ENCODE measurements at regions not wholly inside any gene's neighbourhood (a gene's known extent, or its start where the extent isn't known, plus 50 kb on each side); places are given as distances from the start of the nearest gene placed in this dataset.
A peak's percentile ranks its signal among the peaks of the same experiment; 100 is the strongest.
"Not testable (repeated sequence)": the region's sequence is repeated elsewhere in the genome, so short reads cannot be mapped to it uniquely, and the experiment has no call there.

DNA sequence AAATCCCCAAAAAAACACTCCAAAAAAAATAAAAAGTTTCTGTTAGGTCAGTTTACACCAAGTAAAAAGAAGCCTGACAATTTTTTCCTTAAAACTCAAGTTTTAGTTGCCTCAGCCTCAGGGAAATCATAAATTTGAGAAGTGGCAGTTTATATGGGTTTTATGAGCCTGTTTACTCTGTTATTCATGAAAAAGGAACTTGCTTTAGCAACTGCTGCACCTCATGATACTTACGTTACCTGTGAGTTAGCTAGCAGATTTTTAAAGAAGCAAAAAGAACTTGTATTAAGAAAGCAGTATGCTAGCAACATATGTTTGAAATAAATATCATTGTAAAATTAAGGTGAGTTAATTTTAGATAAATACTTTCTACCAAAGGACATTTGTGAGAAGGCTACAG is 1264.5 kb upstream of the PHF14 start:
- DNase-seq (ENCODE audit: low spot score): no peak
- Mint-ChIP-seq H3K27me3 (no peaks in the 10 kb centered on the region), H3K4me1 (ENCODE audit: low read depth in 2 of 2) (no peaks in the 10 kb centered on the region), H3K4me3 (no peak overlapping the region), H3K27ac (no peak overlapping the region), H3K9me3 (peaks cover 4% of the 10 kb centered on the region), H3K36me3 (peaks cover 1% of the 10 kb centered on the region)
- ATAC-seq: no peak

GRCh38 chr7:9711259-9711918 is 1262.3 kb upstream of the PHF14 start:
- Mint-ChIP-seq H3K27me3 (no peaks in the 10 kb centered on the region), H3K4me3 (no peak overlapping the region), H3K4me1 (ENCODE audit: low read depth in 2 of 2) (no peaks in the 10 kb centered on the region), H3K36me3 (peaks cover 6% of the 10 kb centered on the region), H3K27ac (no peak overlapping the region), H3K9me3 (peaks cover 9% of the 10 kb centered on the region)
- no peak for ATAC-seq
- DNase-seq (ENCODE audit: low spot score): no peak

DNA sequence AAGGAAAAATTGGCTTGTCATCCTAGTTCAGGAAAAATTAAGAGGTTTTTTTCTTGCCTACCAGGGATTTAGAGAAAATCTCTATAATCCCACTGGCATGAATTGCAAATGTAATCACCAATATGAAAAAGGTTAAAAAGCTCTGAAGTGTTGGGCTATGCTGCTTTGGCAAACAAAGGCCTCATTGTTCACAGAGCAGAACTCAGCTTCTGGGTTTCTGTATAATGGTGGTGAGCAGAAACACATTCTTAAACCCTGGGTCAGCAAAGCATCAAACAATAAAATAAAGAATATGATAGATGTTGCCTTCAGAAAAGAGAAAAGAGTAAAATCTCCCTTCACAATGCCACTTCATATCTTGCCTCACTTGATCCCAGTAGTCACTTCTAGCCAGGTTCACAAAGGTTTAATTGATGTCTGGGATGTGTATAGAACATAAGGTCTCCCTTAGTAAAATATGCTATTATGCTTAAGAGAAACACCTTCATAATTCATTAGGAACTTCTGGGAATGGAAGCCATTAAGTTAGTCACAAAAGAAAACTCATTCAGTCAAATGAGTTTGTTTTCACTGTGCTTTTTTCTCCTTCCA is 1255.5 kb upstream of the PHF14 start:
- Mint-ChIP-seq H3K9me3 (peaks cover 10% of the 10 kb centered on the region), H3K4me1 (ENCODE audit: low read depth in 2 of 2) (no peaks in the 10 kb centered on the region), H3K36me3 (peaks cover 6% of the 10 kb centered on the region), H3K27me3 (no peaks in the 10 kb centered on the region), H3K27ac (no peak overlapping the region), H3K4me3 (no peak overlapping the region)
- DNase-seq (ENCODE audit: low spot score) (no peak), ATAC-seq (no peak)

- peaks cover 4% of the 10 kb centered on the region for H3K36me3 Mint-ChIP-seq
- no peak overlapping the region for H3K27ac Mint-ChIP-seq
Observed at GRCh38 chr7:9719303-9719702, 1254.4 kb upstream of the PHF14 start.

GRCh38 chr7:9719721-9720120 is 1254.0 kb upstream of the PHF14 start:
- Mint-ChIP-seq H3K4me3 (no peak overlapping the region), H3K9me3 (peaks cover 11% of the 10 kb centered on the region), H3K4me1 (ENCODE audit: low read depth in 2 of 2) (no peaks in the 10 kb centered on the region), H3K27ac (no peak overlapping the region), H3K36me3 (no peaks in the 10 kb centered on the region), H3K27me3 (no peaks in the 10 kb centered on the region)
- ATAC-seq: no peak
- no peak for DNase-seq (ENCODE audit: low spot score)

More at GRCh38 chr7:9719303-9719702, 1254.4 kb upstream of the PHF14 start:
- Mint-ChIP-seq H3K4me3 (no peak overlapping the region), H3K27me3 (no peaks in the 10 kb centered on the region), H3K4me1 (ENCODE audit: low read depth in 2 of 2) (no peaks in the 10 kb centered on the region), H3K9me3 (peaks cover 10% of the 10 kb centered on the region)
- ATAC-seq (no peak), DNase-seq (ENCODE audit: low spot score) (no peak)

DNA sequence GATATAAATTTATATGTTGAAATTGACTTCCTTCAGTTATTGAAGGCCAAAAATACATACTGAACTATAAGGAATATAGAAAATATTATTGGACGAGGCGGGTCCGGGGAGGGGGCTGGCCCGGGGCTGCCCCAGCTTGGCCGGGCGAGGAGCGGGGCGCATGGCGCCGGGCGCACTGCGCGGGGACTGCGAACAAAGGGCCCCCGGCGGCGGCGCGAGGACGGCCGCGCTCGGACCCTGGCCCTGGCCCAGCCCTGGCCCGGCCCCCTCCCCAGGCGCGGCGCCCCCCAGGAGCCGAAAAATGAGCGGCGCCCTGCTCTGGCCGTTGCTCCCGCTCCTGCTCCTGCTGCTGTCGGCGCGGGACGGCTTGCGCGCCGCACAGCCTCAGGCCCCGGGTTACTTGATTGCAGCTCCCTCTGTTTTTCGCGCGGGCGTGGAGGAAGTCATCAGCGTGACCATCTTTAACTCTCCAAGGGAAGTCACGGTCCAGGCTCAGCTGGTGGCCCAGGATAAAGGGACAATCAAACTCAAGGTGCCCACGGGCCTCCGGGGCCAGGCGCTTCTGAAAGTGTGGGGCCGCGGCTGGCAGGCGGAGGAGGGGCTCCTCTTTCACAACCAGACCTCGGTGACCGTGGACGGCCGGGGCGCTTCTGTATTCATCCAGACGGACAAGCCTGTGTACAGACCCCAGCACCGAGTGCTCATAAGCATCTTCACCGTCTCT is 1247.6 kb upstream of the PHF14 start:
- not testable (repeated sequence) for H3K4me1 Mint-ChIP-seq (ENCODE audit: low read depth in 2 of 2); DNase-seq (ENCODE audit: low spot score); H3K36me3 Mint-ChIP-seq; H3K27me3 Mint-ChIP-seq; H3K4me3 Mint-ChIP-seq; ATAC-seq; H3K9me3 Mint-ChIP-seq; H3K27ac Mint-ChIP-seq

GRCh38 chr7:9726811-9727210 is 1246.9 kb upstream of the PHF14 start:
- not testable (repeated sequence) for DNase-seq (ENCODE audit: low spot score); H3K4me1 Mint-ChIP-seq (ENCODE audit: low read depth in 2 of 2); ATAC-seq

GRCh38 chr7:9727467-9727869 is 1246.2 kb upstream of the PHF14 start:
- not testable (repeated sequence) for H3K27me3 Mint-ChIP-seq; H3K36me3 Mint-ChIP-seq; H3K4me1 Mint-ChIP-seq (ENCODE audit: low read depth in 2 of 2); H3K4me3 Mint-ChIP-seq; H3K27ac Mint-ChIP-seq; DNase-seq (ENCODE audit: low spot score)
- peak in 1 of 2 donors; percentile 17 for ATAC-seq
- peaks cover 14% of the 10 kb centered on the region for H3K9me3 Mint-ChIP-seq

More at GRCh38 chr7:9726811-9727210, 1246.9 kb upstream of the PHF14 start:
- not testable (repeated sequence) for H3K4me3 Mint-ChIP-seq, H3K27ac Mint-ChIP-seq, H3K36me3 Mint-ChIP-seq, H3K27me3 Mint-ChIP-seq
- H3K9me3 Mint-ChIP-seq: peaks cover 12% of the 10 kb centered on the region

DNA sequence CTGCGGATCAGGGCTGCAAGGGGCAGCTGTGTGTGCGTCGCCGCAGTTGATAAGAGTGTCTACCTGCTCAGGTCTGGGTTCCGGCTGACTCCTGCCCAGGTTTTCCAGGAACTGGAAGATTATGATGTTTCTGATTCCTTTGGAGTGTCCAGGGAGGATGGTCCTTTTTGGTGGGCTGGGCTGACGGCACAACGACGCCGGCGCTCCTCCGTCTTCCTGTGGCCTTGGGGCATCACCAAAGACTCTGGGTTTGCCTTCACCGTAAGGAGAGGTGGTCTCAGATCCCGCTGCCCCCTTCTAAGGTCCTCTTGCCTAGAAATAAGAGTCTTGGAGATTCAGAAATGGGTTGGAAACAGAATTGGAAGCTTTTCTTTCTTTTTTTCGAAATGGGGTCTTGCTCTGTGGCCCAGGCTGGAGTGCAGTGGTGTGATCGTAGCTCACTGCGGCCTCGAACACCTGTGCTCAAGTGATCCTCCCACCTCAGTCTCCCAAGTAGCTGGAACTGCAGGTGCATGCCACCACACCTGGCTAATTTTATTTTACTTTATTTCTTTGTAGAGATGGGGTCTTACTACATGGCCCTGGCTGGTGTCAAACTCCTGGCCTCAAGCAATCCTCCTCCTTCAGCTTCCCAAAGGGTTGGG is 1245.5 kb upstream of the PHF14 start:
- not testable (repeated sequence) for ATAC-seq; H3K4me3 Mint-ChIP-seq; H3K27ac Mint-ChIP-seq; DNase-seq (ENCODE audit: low spot score); H3K4me1 Mint-ChIP-seq (ENCODE audit: low read depth in 2 of 2); H3K36me3 Mint-ChIP-seq; H3K27me3 Mint-ChIP-seq
- peaks cover 14% of the 10 kb centered on the region for H3K9me3 Mint-ChIP-seq

DNA sequence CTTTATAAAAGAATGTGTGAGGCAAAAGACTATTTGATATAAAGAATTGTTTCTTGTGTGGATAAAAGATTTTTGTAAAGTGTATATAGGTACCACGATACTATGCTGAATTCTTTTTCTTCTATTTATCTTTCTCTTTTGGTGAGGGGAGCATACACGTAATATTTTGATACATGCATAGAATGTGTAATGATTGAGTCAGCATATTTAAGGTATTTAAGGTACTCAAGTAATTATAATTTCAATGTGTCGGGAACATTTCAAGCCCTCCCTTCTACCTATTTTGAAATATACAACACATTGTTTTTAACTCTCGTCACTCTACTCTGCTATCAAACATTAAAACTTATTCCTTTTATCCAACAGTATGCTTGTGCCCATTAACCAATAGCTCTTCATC is 1221.6 kb upstream of the PHF14 start:
- DNase-seq (ENCODE audit: low spot score): no peak
- Mint-ChIP-seq H3K27ac (no peak overlapping the region), H3K4me3 (no peak overlapping the region), H3K9me3 (peaks cover 11% of the 10 kb centered on the region), H3K4me1 (ENCODE audit: low read depth in 2 of 2) (no peaks in the 10 kb centered on the region), H3K36me3 (peaks cover 5% of the 10 kb centered on the region), H3K27me3 (no peaks in the 10 kb centered on the region)
- no peak for ATAC-seq

- H3K4me1 Mint-ChIP-seq (ENCODE audit: low read depth in 2 of 2): no peaks in the 10 kb centered on the region
- no peaks in the 10 kb centered on the region for H3K36me3 Mint-ChIP-seq
- no peak overlapping the region for H3K4me3 Mint-ChIP-seq
- no peaks in the 10 kb centered on the region for H3K27me3 Mint-ChIP-seq
- no peak overlapping the region for H3K27ac Mint-ChIP-seq
- no peak for ATAC-seq
- H3K9me3 Mint-ChIP-seq: peaks cover 4% of the 10 kb centered on the region
- no peak for DNase-seq (ENCODE audit: low spot score)
Observed at GRCh38 chr7:9761224-9761623, 1212.4 kb upstream of the PHF14 start.

DNA sequence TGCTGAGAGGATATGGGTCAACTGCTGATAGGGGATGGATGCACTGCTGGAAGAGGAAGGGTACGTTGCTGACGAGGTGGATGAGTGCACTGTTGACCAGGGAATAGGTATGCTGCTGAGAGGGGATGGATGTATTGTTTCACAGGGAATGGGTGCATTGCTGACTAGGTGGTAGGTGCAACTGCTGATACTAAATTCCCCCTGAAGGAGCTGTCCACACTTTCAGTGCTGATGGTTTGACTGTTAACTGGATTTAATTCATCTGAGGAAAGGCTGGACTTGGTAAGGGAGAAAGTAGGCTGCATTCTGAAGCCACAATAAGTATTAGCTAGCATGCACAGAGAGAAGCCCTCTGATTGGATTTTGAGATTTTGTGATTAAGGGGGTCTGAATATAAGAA is 1196.8 kb upstream of the PHF14 start:
- DNase-seq (ENCODE audit: low spot score) (no peak), ATAC-seq (no peak)

DNA sequence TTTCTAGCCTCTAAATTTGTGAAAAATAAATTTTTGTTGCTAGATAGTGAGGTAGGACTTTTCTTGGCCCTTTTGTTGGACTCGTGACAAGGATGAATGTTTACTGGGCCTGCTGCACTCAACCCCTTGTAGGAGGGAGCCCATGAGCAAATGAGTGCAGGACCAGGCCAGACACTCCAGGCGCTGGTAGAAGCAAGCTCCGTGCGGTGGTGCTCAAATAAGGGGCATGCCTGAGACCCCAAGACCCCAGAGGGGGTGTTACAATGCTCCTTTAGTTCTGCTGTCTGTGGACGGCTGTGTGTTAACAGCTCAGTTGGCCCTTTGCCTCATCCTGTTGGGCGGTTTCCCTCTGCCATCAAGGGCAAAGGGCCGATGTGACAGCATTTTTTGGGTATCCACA is 1195.3 kb upstream of the PHF14 start:
- no peaks in the 10 kb centered on the region for H3K27me3 Mint-ChIP-seq
- H3K4me3 Mint-ChIP-seq: no peak overlapping the region
- ATAC-seq: no peak
- no peak for DNase-seq (ENCODE audit: low spot score)
- peaks cover 18% of the 10 kb centered on the region for H3K9me3 Mint-ChIP-seq
- no peaks in the 10 kb centered on the region for H3K4me1 Mint-ChIP-seq (ENCODE audit: low read depth in 2 of 2)
- no peak overlapping the region for H3K27ac Mint-ChIP-seq
- H3K36me3 Mint-ChIP-seq: peaks cover 10% of the 10 kb centered on the region

More for the DNA sequence above, 1196.8 kb upstream of the PHF14 start:
- H3K9me3 Mint-ChIP-seq: peaks cover 21% of the 10 kb centered on the region
- no peaks in the 10 kb centered on the region for H3K27me3 Mint-ChIP-seq
- peaks cover 15% of the 10 kb centered on the region for H3K36me3 Mint-ChIP-seq
- no peak overlapping the region for H3K4me3 Mint-ChIP-seq
- no peaks in the 10 kb centered on the region for H3K4me1 Mint-ChIP-seq (ENCODE audit: low read depth in 2 of 2)
- no peak overlapping the region for H3K27ac Mint-ChIP-seq

DNA sequence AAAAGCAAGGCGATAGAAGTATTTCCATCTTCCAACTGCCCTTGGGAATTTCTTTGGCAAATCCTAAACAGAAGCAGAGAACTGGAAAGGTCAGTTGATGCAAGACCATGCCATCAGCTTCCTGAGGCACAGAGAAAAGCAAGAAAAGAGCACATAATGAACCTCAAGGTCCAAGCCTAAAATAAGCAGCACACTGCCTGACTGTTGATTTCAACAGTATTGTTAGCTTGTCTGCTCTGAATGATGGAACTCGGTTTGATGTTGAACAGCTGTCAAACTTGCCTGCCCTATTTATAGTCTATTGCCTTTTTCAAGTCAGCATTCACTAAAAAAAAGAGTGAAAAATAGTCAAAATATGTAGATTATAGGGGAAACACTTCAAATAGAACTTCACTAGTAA is 1192.0 kb upstream of the PHF14 start:
- Mint-ChIP-seq H3K9me3 (peaks cover 12% of the 10 kb centered on the region), H3K4me3 (no peak overlapping the region), H3K36me3 (peaks cover 6% of the 10 kb centered on the region), H3K27ac (no peak overlapping the region), H3K4me1 (ENCODE audit: low read depth in 2 of 2) (no peaks in the 10 kb centered on the region), H3K27me3 (no peaks in the 10 kb centered on the region)
- ATAC-seq (no peak), DNase-seq (ENCODE audit: low spot score) (no peak)
